Loucy (cell line): ENCODE measurements at regions not wholly inside any gene's neighbourhood (a gene's known extent, or its start where the extent isn't known, plus 50 kb on each side); places are given as distances from the start of the nearest gene placed in this dataset.

Experiments used
- H2AFZ ChIP-seq: fragments of 200-600 bp; sonication (generic); 2 replicates; pipeline ENCODE4 v1.6.0; 2016; ENCODE audit warnings: antibody characterized with exemption, mild to moderate bottlenecking, low read length, moderate library complexity
- H3F3A ChIP-seq: fragments of 200-600 bp; 2 replicates; pipeline ENCODE4 v1.6.0; 2016; ENCODE audit warnings: antibody characterized with exemption, low read depth, mild to moderate bottlenecking
- H3K27me3 ChIP-seq: fragments of 200-600 bp; sonication (generic); 2 replicates; pipeline ENCODE4 v1.6.1; 2014; ENCODE audit warnings: low read length, mild to moderate bottlenecking; ENCODE audit not compliant: insufficient read depth, poor library complexity, severe bottlenecking
- H3K36me3 ChIP-seq: fragments of 200-600 bp; sonication (generic); 2 replicates; pipeline ENCODE4 v1.6.1; 2016; ENCODE audit warnings: low read length; ENCODE audit not compliant: insufficient read depth
- H3K4me1 ChIP-seq: fragments of 200-600 bp; sonication (generic); 2 replicates; pipeline ENCODE4 v1.5.1; 2014; ENCODE audit warnings: low read length, mild to moderate bottlenecking; ENCODE audit not compliant: insufficient read depth, poor library complexity, severe bottlenecking
- H3K4me2 ChIP-seq: fragments of 200-600 bp; sonication (generic); 2 replicates; pipeline ENCODE4 v1.6.0; 2014; ENCODE audit warnings: antibody characterized with exemption, low read length, low read depth, mild to moderate bottlenecking; ENCODE audit not compliant: poor library complexity, severe bottlenecking
- H3K4me3 ChIP-seq: fragments of 200-600 bp; sonication (generic); 2 replicates; pipeline ENCODE4 v1.5.1; 2014; ENCODE audit warnings: low read length, mild to moderate bottlenecking, mixed read lengths; ENCODE audit not compliant: poor library complexity, severe bottlenecking
- H3K79me2 ChIP-seq: fragments of 200-600 bp; sonication (generic); 2 replicates; pipeline ENCODE4 v1.6.1; 2014; ENCODE audit warnings: low read length; ENCODE audit not compliant: insufficient read depth
- H3K9ac ChIP-seq: fragments of 200-600 bp; sonication (generic); 2 replicates; pipeline ENCODE4 v1.6.0; 2014; ENCODE audit warnings: mild to moderate bottlenecking, low read depth, low read length, moderate library complexity; ENCODE audit not compliant: poor library complexity, severe bottlenecking
- H3K9me2 ChIP-seq: fragments of 200-600 bp; sonication (generic); replicated peaks from 2 replicates; pipeline ENCODE4 v1.6.1; 2016; ENCODE audit warnings: low read depth, low read length, mixed read lengths
- H3K9me3 ChIP-seq: fragments of 200-600 bp; sonication (generic); 2 replicates; pipeline ENCODE4 v1.6.1; 2014; ENCODE audit warnings: mild to moderate bottlenecking, antibody characterized with exemption, low read length, low read depth; ENCODE audit not compliant: insufficient read depth
- H4K20me1 ChIP-seq: fragments of 200-600 bp; sonication (generic); 2 replicates; pipeline ENCODE4 v1.6.0; 2014; ENCODE audit warnings: antibody characterized with exemption, low read length, mild to moderate bottlenecking; ENCODE audit not compliant: insufficient read depth, poor library complexity, severe bottlenecking
- EZH2phosphoT487 ChIP-seq: fragments of 200-600 bp; IDR thresholded peaks from 2 replicates; pipeline ENCODE4 v1.6.1; 2018; ENCODE audit warnings: antibody characterized with exemption, mild to moderate bottlenecking, moderate library complexity, borderline replicate concordance
- TF ChIP-seq, protein P1 (sequence below): fragments of 200-600 bp; sonication (generic); conservative IDR thresholded peaks from 2 replicates; pipeline ENCODE4 v1.5.1; 2014; ENCODE audit warnings: mild to moderate bottlenecking, antibody characterized with exemption, low read length

GRCh38 chr1:39127513-39127912 is 77.0 kb upstream of the MACF1 start:
- no peaks in the 10 kb centered on the region for H3K9me3 ChIP-seq
- H4K20me1 ChIP-seq, result peaks cover 4% of the 10 kb centered on the region
- no peak overlapping the region for H3K4me2 ChIP-seq
- no peaks in the 10 kb centered on the region for H3K9me2 ChIP-seq
- H3K79me2 ChIP-seq, result peaks cover 23% of the 10 kb centered on the region; the same call in 1 of the 2 replicates
- H3K4me3 ChIP-seq, result no peak overlapping the region
- TF ChIP-seq EZH2phosphoT487, result no peak
- TF ChIP-seq, protein P1, sequence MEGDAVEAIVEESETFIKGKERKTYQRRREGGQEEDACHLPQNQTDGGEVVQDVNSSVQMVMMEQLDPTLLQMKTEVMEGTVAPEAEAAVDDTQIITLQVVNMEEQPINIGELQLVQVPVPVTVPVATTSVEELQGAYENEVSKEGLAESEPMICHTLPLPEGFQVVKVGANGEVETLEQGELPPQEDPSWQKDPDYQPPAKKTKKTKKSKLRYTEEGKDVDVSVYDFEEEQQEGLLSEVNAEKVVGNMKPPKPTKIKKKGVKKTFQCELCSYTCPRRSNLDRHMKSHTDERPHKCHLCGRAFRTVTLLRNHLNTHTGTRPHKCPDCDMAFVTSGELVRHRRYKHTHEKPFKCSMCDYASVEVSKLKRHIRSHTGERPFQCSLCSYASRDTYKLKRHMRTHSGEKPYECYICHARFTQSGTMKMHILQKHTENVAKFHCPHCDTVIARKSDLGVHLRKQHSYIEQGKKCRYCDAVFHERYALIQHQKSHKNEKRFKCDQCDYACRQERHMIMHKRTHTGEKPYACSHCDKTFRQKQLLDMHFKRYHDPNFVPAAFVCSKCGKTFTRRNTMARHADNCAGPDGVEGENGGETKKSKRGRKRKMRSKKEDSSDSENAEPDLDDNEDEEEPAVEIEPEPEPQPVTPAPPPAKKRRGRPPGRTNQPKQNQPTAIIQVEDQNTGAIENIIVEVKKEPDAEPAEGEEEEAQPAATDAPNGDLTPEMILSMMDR, result no peak
- H2AFZ ChIP-seq, result no peak overlapping the region
- H3K36me3 ChIP-seq, result peaks cover 6% of the 10 kb centered on the region; the same call in 1 of the 2 replicates
- no peaks in the 10 kb centered on the region for H3K27me3 ChIP-seq
- H3F3A ChIP-seq, result no peaks in the 10 kb centered on the region
- H3K9ac ChIP-seq, result no peak overlapping the region
- H3K4me1 ChIP-seq, result peaks cover 25% of the 10 kb centered on the region

- Histone ChIP-seq H3K9ac (no peak overlapping the region), H3K4me3 (no peak overlapping the region), H3K36me3 (peaks cover 6% of the 10 kb centered on the region; the same call in 1 of the 2 replicates), H3K9me2 (no peaks in the 10 kb centered on the region), H3K4me2 (no peak overlapping the region), H4K20me1 (peaks cover 4% of the 10 kb centered on the region), H3K79me2 (peaks cover 29% of the 10 kb centered on the region; the same call in 1 of the 2 replicates), H3K4me1 (peaks cover 25% of the 10 kb centered on the region), H3F3A (no peaks in the 10 kb centered on the region), H3K27me3 (no peaks in the 10 kb centered on the region), H3K9me3 (no peaks in the 10 kb centered on the region), H2AFZ (no peak overlapping the region)
- TF ChIP-seq, protein P1, result no peak
- TF ChIP-seq EZH2phosphoT487, result no peak
Measured at GRCh38 chr1:39128126-39128525, 76.4 kb upstream of the MACF1 start.

- no peaks in the 10 kb centered on the region for H3K9me3 ChIP-seq
Measured at GRCh38 chr1:39128959-39129358, 75.5 kb upstream of the MACF1 start.

More at GRCh38 chr1:39128959-39129358, 75.5 kb upstream of the MACF1 start:
- H3K4me1 ChIP-seq, result peaks cover 25% of the 10 kb centered on the region
- H3K36me3 ChIP-seq, result peaks cover 6% of the 10 kb centered on the region; the same call in 1 of the 2 replicates
- peaks cover 31% of the 10 kb centered on the region; the same call in 1 of the 2 replicates for H3K79me2 ChIP-seq
- peaks cover 4% of the 10 kb centered on the region for H4K20me1 ChIP-seq
- no peak overlapping the region for H2AFZ ChIP-seq
- H3F3A ChIP-seq, result no peaks in the 10 kb centered on the region
- H3K4me3 ChIP-seq, result no peak overlapping the region
- no peak overlapping the region for H3K4me2 ChIP-seq
- H3K27me3 ChIP-seq, result no peaks in the 10 kb centered on the region
- H3K9me2 ChIP-seq, result no peaks in the 10 kb centered on the region
- no peak overlapping the region for H3K9ac ChIP-seq
- TF ChIP-seq, protein P1, result no peak
- no peak for TF ChIP-seq EZH2phosphoT487
